ENCODE measurements at regions not wholly inside any gene's neighbourhood (a gene's known extent, or its start where the extent isn't known, plus 50 kb on each side); places are given as distances from the start of the nearest gene placed in this dataset.

DNA sequence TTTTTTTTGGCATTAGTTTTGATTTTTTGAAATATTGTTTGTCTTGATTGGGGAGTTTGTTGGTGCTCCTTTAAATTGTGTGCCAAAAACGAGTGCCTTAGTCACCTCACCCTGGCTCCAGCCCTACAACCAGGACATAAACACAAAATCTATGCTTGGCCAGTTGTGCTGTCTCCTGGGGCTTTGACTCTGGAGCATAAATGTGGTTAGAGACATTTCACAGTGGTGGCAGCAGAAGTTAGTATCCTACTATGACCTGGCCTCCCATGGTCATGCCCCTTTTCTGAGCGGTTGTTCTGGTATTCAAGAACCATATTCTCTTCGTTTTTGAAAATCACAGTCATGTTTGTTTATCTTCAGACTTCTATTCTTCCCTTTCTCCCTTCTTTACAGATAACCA is 70.7 kb upstream of the PSMA6 start:
- POLR2A ChIA-PET = no interaction called here

DNA sequence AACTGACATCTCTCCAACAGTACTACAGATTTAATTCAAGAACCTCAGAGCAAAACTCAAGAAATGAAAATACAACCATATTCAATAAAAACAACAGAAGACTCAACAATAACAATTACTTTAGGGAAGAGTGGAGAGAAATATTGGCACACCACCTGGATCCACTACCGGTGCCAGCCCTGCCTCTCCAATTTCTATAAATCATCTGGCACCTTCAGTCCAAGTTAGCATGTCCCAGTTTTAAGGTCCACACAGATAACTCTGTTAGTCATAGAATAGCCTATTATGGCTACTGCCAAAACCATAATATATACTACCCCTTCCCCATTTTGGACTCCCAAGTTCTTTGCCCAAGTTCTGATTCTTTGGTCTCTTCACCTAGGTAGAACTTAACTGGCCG is 69.9 kb upstream of the PSMA6 start:
- intact Hi-C loops (cut with micrococcal nuclease; ENCODE audit: unreplicated experiment) = no loop called here
- no peaks in the 10 kb centered on the region for H3K79me2 ChIP-seq (ENCODE audit: insufficient read depth, low read depth, low read length)
- H3K9me2 ChIP-seq (ENCODE audit: insufficient read depth, low read length) = no peaks in the 10 kb centered on the region
- H4K20me1 ChIP-seq (ENCODE audit: insufficient read depth, low read length) = no peaks in the 10 kb centered on the region
- ChIA-PET CTCF (ENCODE audit: unreplicated experiment) (no interaction called here), POLR2A (no interaction called here)
- H3K36me3 ChIP-seq (ENCODE audit: insufficient read depth, low read length) = peaks cover 12% of the 10 kb centered on the region
- H3K4me3 ChIP-seq (ENCODE audit: low read depth, low read length, poor library complexity, severe bottlenecking) = no peak overlapping the region
- no peak for DNase-seq (ENCODE audit: low spot score)
- no peak overlapping the region for H2AFZ ChIP-seq (ENCODE audit: low read length)
- H3K9me3 ChIP-seq (ENCODE audit: low read length) = no peaks in the 10 kb centered on the region
- no peak overlapping the region for H3K27ac ChIP-seq (ENCODE audit: low read depth, low read length, poor library complexity, severe bottlenecking)
- no peak for TF ChIP-seq EZH2phosphoT487 (IDR thresholded peaks at IDR 0.05; ENCODE audit: borderline replicate concordance, low read depth, low read length)
- TF ChIP-seq, protein P1, sequence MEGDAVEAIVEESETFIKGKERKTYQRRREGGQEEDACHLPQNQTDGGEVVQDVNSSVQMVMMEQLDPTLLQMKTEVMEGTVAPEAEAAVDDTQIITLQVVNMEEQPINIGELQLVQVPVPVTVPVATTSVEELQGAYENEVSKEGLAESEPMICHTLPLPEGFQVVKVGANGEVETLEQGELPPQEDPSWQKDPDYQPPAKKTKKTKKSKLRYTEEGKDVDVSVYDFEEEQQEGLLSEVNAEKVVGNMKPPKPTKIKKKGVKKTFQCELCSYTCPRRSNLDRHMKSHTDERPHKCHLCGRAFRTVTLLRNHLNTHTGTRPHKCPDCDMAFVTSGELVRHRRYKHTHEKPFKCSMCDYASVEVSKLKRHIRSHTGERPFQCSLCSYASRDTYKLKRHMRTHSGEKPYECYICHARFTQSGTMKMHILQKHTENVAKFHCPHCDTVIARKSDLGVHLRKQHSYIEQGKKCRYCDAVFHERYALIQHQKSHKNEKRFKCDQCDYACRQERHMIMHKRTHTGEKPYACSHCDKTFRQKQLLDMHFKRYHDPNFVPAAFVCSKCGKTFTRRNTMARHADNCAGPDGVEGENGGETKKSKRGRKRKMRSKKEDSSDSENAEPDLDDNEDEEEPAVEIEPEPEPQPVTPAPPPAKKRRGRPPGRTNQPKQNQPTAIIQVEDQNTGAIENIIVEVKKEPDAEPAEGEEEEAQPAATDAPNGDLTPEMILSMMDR (conservative IDR thresholded peaks at IDR 0.05; ENCODE audit: low read length) = no peak
- no peaks in the 10 kb centered on the region for H3K4me1 ChIP-seq (ENCODE audit: insufficient read depth, low read length, poor library complexity, severe bottlenecking)
- no peak overlapping the region for H3K4me2 ChIP-seq (ENCODE audit: low read length)
- BruUV-seq (replicated peaks) = no TSS peak

More for the DNA sequence above, 70.7 kb upstream of the PSMA6 start:
- no peaks in the 10 kb centered on the region for H3K4me1 ChIP-seq (ENCODE audit: insufficient read depth, low read length, poor library complexity, severe bottlenecking)
- H3K27ac ChIP-seq (ENCODE audit: low read depth, low read length, poor library complexity, severe bottlenecking) = no peak overlapping the region
- intact Hi-C loops (cut with micrococcal nuclease; ENCODE audit: unreplicated experiment) = no loop called here
- TF ChIP-seq, protein P1 (conservative IDR thresholded peaks at IDR 0.05; ENCODE audit: low read length) = no peak
- no peak for TF ChIP-seq EZH2phosphoT487 (IDR thresholded peaks at IDR 0.05; ENCODE audit: borderline replicate concordance, low read depth, low read length)
- H2AFZ ChIP-seq (ENCODE audit: low read length) = no peak overlapping the region
- no peaks in the 10 kb centered on the region for H3K79me2 ChIP-seq (ENCODE audit: insufficient read depth, low read depth, low read length)
- CTCF ChIA-PET (ENCODE audit: unreplicated experiment) = no interaction called here
- H3K9me3 ChIP-seq (ENCODE audit: low read length) = no peaks in the 10 kb centered on the region
- BruUV-seq (replicated peaks) = no TSS peak
- no peaks in the 10 kb centered on the region for H3K9me2 ChIP-seq (ENCODE audit: insufficient read depth, low read length)
- DNase-seq (ENCODE audit: low spot score) = no peak
- H4K20me1 ChIP-seq (ENCODE audit: insufficient read depth, low read length) = no peaks in the 10 kb centered on the region
- H3K36me3 ChIP-seq (ENCODE audit: insufficient read depth, low read length) = peaks cover 14% of the 10 kb centered on the region
- no peak overlapping the region for H3K4me3 ChIP-seq (ENCODE audit: low read depth, low read length, poor library complexity, severe bottlenecking)
- H3K4me2 ChIP-seq (ENCODE audit: low read length) = no peak overlapping the region

DNA sequence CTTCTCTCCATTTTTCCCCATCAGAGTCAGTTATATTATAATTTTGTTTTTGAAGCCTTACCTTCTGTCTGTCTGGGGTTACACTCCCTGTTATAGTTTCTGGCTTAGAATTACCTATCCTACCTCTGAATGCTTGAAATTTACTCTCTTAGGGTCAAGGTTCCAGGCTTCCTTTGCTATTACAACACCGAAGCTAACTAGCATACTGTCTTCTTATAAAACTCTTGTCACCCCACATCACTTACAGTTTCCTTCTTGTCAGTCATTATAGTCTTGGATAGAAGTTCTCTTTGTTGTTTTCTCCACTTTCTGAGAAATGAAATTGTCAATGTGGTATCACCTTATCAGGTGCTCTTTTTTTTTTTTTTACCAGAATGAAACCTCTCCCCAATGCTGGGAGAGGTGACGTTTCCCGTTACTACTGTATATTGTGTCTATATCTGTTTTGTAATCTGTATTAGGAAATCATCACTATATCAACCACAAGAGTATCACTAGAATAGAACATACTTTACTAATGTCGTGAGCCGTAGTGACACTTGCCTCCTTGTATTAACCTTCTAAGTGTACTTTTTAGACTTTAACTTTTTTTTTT is 69.2 kb upstream of the PSMA6 start:
- BruUV-seq (replicated peaks) = no TSS peak
- no peaks in the 10 kb centered on the region for H3K79me2 ChIP-seq (ENCODE audit: insufficient read depth, low read depth, low read length)
- H3K4me3 ChIP-seq (ENCODE audit: low read depth, low read length, poor library complexity, severe bottlenecking) = no peak overlapping the region
- H3K36me3 ChIP-seq (ENCODE audit: insufficient read depth, low read length) = peaks cover 12% of the 10 kb centered on the region
- no peaks in the 10 kb centered on the region for H3K4me1 ChIP-seq (ENCODE audit: insufficient read depth, low read length, poor library complexity, severe bottlenecking)
- ChIA-PET CTCF (ENCODE audit: unreplicated experiment) (no interaction called here), POLR2A (interaction anchor here (0.6 kb wide), 1 partner anchor 48 kb away, joined by 3 read pairs; no protein-coding TSS in a partner anchor)
- no peaks in the 10 kb centered on the region for H3K9me2 ChIP-seq (ENCODE audit: insufficient read depth, low read length)
- TF ChIP-seq, protein P1 (conservative IDR thresholded peaks at IDR 0.05; ENCODE audit: low read length) = no peak
- TF ChIP-seq EZH2phosphoT487 (IDR thresholded peaks at IDR 0.05; ENCODE audit: borderline replicate concordance, low read depth, low read length) = no peak
- no peaks in the 10 kb centered on the region for H4K20me1 ChIP-seq (ENCODE audit: insufficient read depth, low read length)
- H2AFZ ChIP-seq (ENCODE audit: low read length) = no peak overlapping the region
- H3K27ac ChIP-seq (ENCODE audit: low read depth, low read length, poor library complexity, severe bottlenecking) = no peak overlapping the region
- H3K4me2 ChIP-seq (ENCODE audit: low read length) = no peak overlapping the region
- intact Hi-C loops (cut with micrococcal nuclease; ENCODE audit: unreplicated experiment) = no loop called here
- no peaks in the 10 kb centered on the region for H3K9me3 ChIP-seq (ENCODE audit: low read length)
- no peak for DNase-seq (ENCODE audit: low spot score)
